ENCODE measurements at regions not wholly inside any gene's neighbourhood (a gene's known extent, or its start where the extent isn't known, plus 50 kb on each side); places are given as distances from the start of the nearest gene placed in this dataset.
"Not testable (repeated sequence)": the region's sequence is repeated elsewhere in the genome, so short reads cannot be mapped to it uniquely, and the experiment has no call there.

- DNase-seq = no peak
Measured at GRCh38 chr13:28572871-28573270, 77.9 kb upstream of the FLT1 start.

- DNase-seq = not testable (repeated sequence)
Measured at GRCh38 chr13:28570356-28570755, 75.4 kb upstream of the FLT1 start.

GRCh38 chr13:28569886-28570285, 75.0 kb upstream of the FLT1 start:
- DNase-seq = no peak

DNA sequence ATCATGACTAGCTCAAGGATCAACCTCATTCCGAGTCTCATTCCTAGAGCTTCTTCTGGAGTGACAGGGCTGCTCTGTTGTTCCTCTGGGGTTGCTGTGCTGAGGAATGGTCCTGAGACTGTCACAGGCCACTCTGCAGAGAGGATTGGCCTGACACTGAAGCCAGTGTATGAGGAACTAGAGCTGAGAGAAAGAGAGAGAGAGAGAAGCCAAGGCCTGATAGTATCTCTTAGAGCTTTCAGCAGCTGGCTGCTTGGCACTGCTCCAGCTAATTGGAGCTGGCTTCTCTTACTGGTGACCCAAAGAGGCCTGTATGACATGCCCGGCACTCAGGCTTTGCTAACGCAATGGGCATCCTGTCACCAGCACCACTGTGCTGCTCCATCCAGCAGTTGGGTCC, 73.4 kb upstream of the FLT1 start:
- DNase-seq = no peak

GRCh38 chr13:28566891-28567290, 72.0 kb upstream of the FLT1 start:
- no peak for DNase-seq

GRCh38 chr13:28566283-28566682, 71.4 kb upstream of the FLT1 start:
- DNase-seq = no peak

DNA sequence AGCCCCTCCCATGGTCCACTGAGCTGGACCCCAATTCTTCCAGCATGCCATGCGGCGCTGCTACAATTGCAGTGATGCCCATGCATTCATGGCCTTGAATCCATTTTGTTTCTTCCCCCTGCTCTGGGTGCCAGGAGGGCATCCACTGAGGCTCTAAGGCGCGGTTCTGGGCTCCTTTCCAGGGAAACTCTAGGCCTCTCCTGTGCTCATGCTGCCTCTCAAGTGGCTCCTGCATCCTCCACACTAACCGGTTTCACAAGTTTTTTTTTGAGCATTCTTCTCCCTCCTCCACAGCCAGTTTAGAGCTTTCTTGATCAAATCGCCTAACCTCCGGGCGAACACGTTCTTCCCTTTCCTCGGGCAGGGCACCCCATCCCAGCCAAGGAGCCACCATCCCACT, 69.1 kb upstream of the FLT1 start:
- DNase-seq = no peak

DNA sequence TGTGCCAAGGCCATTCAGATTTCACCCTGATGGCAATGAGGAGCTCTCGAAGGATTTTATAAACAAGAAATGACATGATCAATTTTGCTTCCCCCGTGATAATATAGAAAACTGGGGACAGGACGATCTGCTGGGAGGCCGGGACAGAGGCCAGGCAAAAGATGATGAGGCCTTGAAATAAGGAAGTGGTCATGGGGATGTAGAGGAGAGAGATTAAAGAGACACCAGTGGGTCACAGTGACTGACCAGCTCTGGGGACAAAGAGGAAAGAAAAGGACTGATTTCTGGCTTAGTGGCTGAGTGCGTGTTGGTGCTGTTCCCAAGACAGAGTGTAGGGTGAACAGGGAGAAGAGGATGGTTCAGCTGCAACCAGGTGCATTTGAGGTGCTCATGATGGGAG, 68.7 kb upstream of the FLT1 start:
- no peak for DNase-seq

- DNase-seq = no peak
Measured at GRCh38 chr13:28560612-28561011, 65.7 kb upstream of the FLT1 start.

- DNase-seq = no peak
Measured at GRCh38 chr13:28559636-28560259, 64.8 kb upstream of the FLT1 start.

DNA sequence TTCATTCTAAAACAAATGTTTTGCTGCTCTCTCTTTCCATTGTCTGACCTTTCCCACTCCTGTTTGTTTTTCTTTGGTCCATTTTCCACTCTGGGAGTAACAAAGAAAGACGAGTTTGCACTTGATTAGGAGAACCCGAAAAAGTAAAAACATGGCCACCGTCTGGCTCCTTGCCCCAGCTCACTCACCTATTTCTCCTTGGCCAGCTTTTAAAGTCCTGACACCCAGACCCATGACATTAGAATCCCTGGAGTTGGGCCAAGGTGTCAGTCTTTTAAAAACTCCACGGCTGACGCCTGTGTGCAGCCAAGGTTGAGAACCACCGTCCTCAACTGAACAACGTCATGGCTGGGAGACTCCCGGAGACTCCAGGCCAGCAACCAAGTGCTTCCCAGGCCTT, 63.6 kb upstream of the FLT1 start:
- DNase-seq = no peak

DNA sequence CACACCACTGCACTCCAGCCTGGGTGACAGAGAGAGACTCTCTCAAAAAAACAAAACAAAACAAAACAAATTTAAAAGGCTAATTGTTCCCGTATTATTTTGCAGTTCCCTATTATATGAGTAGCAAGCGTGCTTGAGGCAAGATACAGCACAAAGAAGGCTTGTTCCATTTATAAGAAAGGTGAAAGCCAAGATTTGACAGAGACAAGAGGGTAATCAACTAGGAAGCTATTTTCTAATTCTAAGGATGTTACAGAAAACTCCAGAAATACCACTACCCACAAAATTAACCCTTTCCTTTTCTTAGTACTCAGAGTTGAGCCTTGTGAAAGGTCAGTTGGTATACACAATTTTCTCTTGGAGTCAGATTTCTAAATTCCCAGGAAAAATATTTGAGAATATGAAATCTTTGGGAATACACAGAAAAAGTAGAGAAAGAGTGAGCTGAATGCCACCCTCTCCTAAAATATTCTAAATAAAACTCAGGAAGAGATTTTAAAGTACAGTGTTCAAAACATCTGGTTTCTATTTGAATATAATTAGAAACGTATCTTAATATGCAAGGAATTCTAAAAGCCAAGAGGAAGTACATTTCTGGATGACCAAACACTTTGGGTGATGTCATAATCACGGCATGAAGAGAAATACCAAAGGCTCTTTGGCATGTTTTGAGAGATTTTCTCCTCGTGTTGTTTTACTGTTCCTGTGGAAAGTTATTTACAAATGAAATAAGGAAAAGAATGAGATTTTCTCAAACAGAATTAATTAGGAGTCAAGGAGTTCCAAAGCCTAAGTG, 63.0 kb upstream of the FLT1 start:
- DNase-seq = no peak

GRCh38 chr13:28555096-28555495, 60.2 kb upstream of the FLT1 start:
- no peak for DNase-seq

- no peak for DNase-seq
Measured at GRCh38 chr13:28553971-28554370, 59.0 kb upstream of the FLT1 start.

GRCh38 chr13:28552288-28552687, 57.4 kb upstream of the FLT1 start:
- DNase-seq = no peak

GRCh38 chr13:28551498-28551895, 56.6 kb upstream of the FLT1 start:
- DNase-seq = no peak

- no peak for DNase-seq
Measured at GRCh38 chr13:28550721-28551497, 56.0 kb upstream of the FLT1 start.

DNA sequence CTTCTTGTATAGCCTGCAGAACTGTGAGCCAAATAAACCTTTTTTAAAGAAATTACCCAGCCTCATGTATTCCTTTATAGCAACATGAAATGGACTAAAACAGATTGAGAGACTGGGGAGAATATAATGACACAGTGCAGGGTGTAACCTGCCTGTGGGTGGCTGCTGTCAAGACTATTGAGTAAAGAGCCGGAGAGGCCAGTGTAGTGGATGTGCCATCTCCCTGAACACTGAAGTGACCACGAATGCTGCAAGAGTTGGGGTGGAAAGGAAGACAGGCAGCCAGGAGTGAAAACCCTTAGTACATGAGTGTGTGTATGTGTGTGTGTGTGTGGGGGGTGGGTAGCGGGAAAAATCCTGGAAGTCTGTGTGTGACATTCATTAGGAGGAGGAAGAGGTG, 55.2 kb upstream of the FLT1 start:
- no peak for DNase-seq

GRCh38 chr13:28548872-28549271, 53.9 kb upstream of the FLT1 start:
- DNase-seq = no peak

- no peak for DNase-seq
Measured at GRCh38 chr13:28548468-28548867, 53.5 kb upstream of the FLT1 start.

DNA sequence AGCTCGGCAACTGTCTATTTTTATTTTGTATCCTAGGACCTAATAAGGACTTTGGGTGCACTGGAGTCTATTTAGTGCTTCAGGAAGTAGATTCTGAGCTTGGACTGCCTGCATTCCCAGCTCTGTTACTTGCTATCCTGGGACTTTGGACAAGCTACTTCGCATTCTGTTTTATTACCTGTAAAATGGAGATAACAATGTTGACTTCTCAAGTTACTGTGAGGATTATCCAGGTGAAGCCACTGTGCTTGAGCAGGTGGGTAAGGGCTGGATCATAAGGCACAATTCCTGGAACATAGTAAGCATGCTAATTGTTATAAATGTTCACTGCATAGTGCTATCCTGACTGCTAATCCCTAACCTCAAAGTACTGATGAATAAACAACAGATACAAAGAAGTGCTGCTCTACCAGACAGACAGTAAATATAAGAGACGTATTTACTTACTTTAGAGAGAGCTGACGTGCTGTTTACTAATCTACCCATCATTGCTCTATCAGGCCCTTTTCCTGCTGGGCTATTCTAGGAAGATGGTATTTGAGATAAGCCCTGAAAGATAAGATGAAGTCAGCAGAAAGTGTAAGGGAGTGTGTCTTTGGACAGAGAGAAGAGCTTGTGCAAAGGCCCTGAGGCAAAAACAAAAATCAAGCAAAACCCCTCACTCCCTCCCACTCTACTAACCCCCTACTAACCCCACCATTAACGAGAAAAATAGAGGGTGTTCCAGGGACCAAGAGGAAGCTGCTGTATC, 50.8 kb upstream of the FLT1 start:
- no peak for DNase-seq
